HuH-7 (cell line): ENCODE measurements at regions not wholly inside any gene's neighbourhood (a gene's known extent, or its start where the extent isn't known, plus 50 kb on each side); places are given as distances from the start of the nearest gene placed in this dataset.
"Not testable (repeated sequence)": the region's sequence is repeated elsewhere in the genome, so short reads cannot be mapped to it uniquely, and the experiment has no call there.

Source experiments
- DNase-seq: peaks from one replicate; pipeline ENCODE4 v3.0.0; 2011; ENCODE audit warnings: low spot score

GRCh38 chr17:68141050-68141449 lies 105.5 kb downstream of the KPNA2 start:
- no peak for DNase-seq

GRCh38 chr17:68142595-68142994 lies 105.2 kb upstream of the AMZ2 start:
- no peak for DNase-seq

GRCh38 chr17:68143425-68143824 lies 104.4 kb upstream of the AMZ2 start:
- no peak for DNase-seq

GRCh38 chr17:68145088-68145487 lies 102.8 kb upstream of the AMZ2 start:
- no peak for DNase-seq

- DNase-seq: no peak
These were observed 98.9 kb upstream of the AMZ2 start for GRCh38 chr17:68148936-68149335.

- DNase-seq: no peak
These were observed 95.7 kb upstream of the AMZ2 start for GRCh38 chr17:68152161-68152571.

- no peak for DNase-seq
These were observed 92.2 kb upstream of the AMZ2 start for GRCh38 chr17:68155692-68156091.

- DNase-seq: no peak
These were observed 86.0 kb upstream of the AMZ2 start for GRCh38 chr17:68161644-68162428.

- DNase-seq: not testable (repeated sequence)
These were observed 79.3 kb upstream of the AMZ2 start for GRCh38 chr17:68168273-68169164.

- DNase-seq: not testable (repeated sequence)
These were observed 78.5 kb upstream of the AMZ2 start for GRCh38 chr17:68169165-68169821.

- no peak for DNase-seq
These were observed 78.0 kb upstream of the AMZ2 start for GRCh38 chr17:68169840-68170239.

GRCh38 chr17:68170246-68170645 lies 77.6 kb upstream of the AMZ2 start:
- DNase-seq: no peak

GRCh38 chr17:68172461-68172954 lies 75.3 kb upstream of the AMZ2 start:
- DNase-seq: peak; percentile 60

GRCh38 chr17:68175416-68175815 lies 72.4 kb upstream of the AMZ2 start:
- no peak for DNase-seq

- no peak for DNase-seq
These were observed 71.9 kb upstream of the AMZ2 start for GRCh38 chr17:68175905-68176304.

GRCh38 chr17:68176718-68177117 lies 71.1 kb upstream of the AMZ2 start:
- no peak for DNase-seq

- DNase-seq: no peak
These were observed 69.0 kb upstream of the AMZ2 start for GRCh38 chr17:68178831-68179230.

GRCh38 chr17:68179236-68179925 lies 68.5 kb upstream of the AMZ2 start:
- no peak for DNase-seq

- DNase-seq: no peak
These were observed 67.9 kb upstream of the AMZ2 start for GRCh38 chr17:68179926-68180285.

GRCh38 chr17:68182011-68182306 lies 65.9 kb upstream of the AMZ2 start:
- DNase-seq: no peak

GRCh38 chr17:68182940-68183551 lies 64.8 kb upstream of the AMZ2 start:
- no peak for DNase-seq

GRCh38 chr17:68184141-68184571 lies 63.7 kb upstream of the AMZ2 start:
- no peak for DNase-seq
